H54 (cell line): ENCODE measurements at regions not wholly inside any gene's neighbourhood (a gene's known extent, or its start where the extent isn't known, plus 50 kb on each side); places are given as distances from the start of the nearest gene placed in this dataset.
"Not testable (repeated sequence)": the region's sequence is repeated elsewhere in the genome, so short reads cannot be mapped to it uniquely, and the experiment has no call there.

ENCODE experiments used
- DNase-seq: peaks from one replicate; pipeline ENCODE4 v3.0.0; 2011; ENCODE audit warnings: low spot score, mixed read lengths; ENCODE audit not compliant: insufficient read length
- FAIRE-seq: peaks from 3 replicates; lab custom pipeline; 2011; peaks lifted over from hg19 to GRCh38; lab: Jason Lieb, UNC
- POLR2A ChIP-seq: IDR thresholded peaks from 2 replicates; pipeline ENCODE4 v1.6.1; 2011; ENCODE audit warnings: low read depth, mild to moderate bottlenecking, low read length

DNA sequence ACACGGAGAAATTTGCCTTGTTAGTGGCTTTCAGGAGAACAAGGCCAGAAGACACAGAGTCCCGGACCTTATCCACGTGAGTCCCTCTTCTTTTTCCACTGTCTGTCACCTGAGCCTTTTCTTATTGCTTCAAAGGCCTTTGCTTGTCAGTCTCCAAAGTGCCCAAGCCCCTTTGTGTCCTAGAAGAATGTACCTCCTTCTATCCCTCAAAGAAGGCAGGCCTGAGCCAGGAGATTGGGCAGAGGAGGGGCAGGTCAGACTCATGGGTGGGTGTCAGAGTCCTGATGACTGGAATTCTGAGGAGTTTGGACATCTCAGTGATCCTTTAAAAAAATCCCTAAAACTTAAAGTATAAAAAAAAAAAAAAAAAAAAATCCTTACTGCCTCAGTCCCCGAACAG lies 299.6 kb upstream of the NCAM1 start:
- FAIRE-seq (no peak), DNase-seq (no peak)
- no peak for TF ChIP-seq POLR2A

DNA sequence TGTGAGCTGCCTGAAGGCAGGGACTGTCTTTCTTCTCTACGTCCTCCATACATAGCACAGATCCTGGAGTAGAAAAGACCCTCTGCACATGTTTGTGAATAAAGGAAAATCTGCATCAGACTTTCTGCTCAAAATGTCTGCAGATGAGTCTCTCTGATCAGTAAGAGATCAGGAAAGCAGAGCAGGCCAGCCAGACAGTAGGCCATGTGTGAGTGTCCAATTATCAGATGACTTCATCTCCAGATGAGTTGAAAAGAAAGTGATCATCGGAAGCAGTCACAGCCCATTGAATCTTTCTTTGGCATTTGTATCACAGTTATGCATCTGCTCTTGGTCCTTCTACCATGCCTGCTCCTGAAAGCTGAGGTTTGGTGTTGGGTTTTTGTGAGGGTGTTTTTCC lies 298.7 kb upstream of the NCAM1 start:
- DNase-seq: no peak
- no peak for FAIRE-seq
- TF ChIP-seq POLR2A: no peak

DNA sequence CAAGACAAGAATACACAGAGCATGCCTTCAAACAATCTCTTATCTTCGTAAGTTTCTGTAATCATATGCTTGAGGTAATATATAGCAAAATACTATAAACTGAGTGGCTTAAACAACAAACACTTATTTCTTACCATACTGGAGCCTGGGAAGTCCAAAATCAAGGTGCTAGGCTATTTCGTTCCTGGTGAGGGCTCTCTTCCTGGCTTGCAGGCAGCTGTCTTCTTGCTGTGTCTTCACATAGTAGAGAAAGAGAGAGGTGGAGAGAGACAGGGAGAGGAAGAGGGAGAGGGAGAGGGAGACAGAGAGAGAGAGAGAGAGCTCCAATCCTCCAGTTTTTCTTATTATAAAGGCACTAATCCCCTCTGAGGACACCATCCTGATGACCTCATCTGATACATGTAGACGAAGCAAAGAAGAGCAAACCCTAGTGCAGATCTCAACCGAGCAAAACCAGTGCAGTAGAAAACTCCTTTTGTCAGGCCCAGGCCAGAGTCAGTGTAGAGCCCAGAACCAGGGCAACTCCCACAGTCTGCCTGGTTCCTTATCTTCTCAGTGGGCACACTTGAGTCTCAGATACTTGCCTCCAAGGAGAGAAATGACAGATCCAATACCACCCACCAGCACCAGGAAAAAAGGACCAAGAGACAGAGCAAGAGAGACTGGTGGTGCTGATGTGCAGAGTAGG lies 297.1 kb upstream of the NCAM1 start:
- FAIRE-seq (no peak), DNase-seq (no peak)
- no peak for TF ChIP-seq POLR2A

DNA sequence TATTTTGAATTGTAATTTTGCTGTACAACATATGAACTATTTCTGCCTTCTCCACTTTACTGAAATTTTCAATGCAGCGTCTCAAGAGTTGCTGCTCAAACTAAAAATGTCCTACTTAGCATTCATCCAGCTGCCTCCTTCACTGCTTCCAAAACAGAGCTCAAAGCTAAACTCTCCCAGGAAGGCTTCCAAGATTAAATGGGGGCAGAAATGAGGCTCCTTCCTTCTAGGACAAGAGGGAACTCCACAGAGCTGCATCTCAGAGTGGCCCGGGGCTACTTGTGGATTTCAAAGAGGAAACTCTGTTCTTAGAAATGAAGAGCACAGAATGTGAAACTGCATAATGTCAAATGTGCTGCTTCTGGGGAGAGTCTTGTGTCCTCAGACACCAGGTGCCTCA lies 295.9 kb upstream of the NCAM1 start:
- no peak for TF ChIP-seq POLR2A
- FAIRE-seq: no peak

DNA sequence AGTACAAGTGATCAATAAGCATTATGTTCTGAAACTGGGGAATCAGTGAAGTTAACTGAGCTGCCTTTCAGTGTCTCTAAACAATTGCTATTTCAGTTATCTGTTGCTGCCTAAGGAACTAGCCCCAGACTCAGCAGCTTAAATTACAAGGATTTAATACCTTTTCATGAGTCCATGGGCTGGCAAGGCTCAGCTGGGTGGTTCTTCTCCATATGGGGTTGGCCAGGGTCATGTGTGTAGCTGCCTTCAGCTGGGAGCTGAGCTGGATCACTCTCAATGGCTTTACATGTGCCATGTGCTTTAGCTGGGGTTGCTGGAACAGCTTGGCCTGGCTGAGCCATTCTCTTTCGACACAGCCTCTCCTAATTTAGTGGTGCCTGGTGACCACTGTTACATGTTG lies 295.0 kb upstream of the NCAM1 start:
- DNase-seq (no peak), FAIRE-seq (no peak)
- TF ChIP-seq POLR2A: no peak

More for the DNA sequence above, 295.9 kb upstream of the NCAM1 start:
- no peak for DNase-seq

DNA sequence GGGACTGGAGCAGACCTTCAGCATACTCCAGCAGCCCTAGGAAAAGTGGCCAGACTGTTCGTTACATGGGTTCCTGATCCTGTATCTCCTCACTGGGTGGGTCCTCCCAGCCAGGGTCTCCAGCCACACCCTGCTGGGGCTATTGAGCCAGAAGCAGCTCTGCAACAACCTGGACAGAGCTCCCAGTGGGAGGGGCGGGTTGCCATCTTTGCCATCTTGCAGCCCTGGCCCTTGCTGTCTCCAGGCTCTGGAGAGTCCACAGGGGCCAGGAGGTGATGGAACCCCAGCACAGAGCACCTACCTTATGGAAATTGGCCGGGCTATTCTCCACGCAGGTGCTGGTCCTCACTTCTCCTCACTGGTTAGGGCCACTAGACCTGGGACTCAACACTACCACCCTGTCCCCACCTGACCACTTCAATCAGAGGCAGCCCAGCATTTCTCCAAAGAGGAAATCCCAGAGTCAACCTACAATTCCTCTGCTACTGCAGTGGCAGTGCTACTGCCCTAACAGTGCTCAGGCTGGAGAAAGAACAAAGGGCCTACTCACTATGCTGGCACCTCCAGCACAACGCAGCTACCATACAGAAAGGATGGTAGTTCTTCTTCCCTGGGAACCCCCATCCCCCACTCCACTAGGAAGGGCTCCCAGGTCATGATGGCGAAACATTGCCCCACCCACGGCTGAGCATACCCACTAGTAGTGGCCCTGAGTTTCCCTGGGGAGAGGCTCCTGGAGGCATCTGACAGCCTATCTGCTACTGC lies 290.2 kb upstream of the NCAM1 start:
- DNase-seq (no peak), FAIRE-seq (no peak)
- no peak for TF ChIP-seq POLR2A

DNA sequence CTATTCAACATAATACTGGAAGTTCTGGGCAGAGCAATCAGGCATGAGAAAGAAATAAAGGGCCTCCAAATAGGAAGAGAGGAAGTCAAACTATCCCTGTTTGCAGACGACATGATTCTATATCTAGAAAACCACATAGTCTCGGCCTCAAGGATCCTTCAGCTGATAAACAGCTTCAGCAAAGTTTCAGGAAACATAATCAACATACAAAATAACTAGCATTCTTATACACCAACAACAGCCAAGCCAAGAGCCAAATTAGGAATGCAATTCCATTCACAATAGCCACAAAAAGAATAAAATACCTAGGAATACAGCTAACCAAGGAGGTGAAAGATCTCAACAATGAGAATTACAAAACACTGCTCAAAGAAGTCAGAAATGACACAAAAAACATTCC lies 287.8 kb upstream of the NCAM1 start:
- not testable (repeated sequence) for DNase-seq, FAIRE-seq

DNA sequence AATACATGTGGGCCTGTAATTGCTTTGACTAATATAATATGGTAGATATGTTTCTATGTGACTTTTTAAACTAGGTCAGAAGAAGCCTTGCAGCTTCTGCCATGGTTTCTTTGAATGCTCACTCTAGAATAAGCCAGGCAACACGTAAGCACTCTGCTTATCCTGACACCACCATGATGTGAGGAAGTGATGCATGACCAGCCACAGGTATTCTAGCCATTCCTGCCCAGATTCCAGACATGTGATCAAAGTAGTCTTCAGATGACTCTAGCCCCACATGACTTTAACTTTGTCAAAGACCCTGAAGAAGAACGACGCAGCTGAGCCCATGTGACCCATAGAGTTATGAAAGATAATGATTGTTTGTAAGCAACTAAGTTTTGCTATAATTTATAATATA lies 276.1 kb upstream of the NCAM1 start:
- TF ChIP-seq POLR2A: no peak
- no peak for DNase-seq
- FAIRE-seq: no peak

DNA sequence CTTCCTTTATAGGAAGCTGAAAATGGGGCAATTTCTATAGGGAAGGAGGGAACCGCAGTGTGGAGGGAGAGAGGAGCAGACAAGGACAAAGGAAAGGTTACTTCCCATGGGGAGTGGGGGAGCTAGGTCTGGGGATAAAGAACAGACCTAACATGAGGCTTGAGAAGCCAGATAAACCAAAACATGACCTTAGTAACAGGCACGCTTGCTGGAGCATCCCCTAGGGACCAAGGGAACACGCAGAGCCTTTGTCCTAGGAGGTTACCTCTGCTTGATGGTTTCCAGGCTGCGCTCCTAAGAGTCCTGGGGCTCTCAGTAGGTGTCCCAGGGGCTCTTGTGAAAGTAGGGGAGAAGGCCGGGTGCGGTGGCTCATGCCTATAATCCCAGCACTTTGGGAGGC lies 271.4 kb upstream of the NCAM1 start:
- TF ChIP-seq POLR2A: no peak
- DNase-seq (no peak), FAIRE-seq (no peak)

DNA sequence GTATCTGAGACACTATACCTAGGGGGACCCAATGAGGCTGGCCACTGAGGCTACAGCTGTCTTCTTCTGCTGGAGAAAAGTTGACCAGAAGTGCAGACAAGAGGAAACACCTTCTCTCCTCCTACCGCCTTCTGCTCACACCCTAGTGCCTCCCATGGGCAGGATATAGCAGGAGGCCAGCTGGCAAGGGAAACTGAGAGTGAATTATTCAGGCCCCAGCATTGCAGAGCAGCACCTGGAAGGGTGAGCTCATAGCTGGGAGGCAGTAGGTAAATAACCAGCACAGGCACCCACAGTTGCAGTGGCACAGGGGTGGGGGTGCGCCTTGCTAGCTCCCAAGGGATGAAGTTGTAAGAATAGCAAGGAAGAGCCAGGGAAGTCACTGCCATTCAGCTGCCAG lies 267.4 kb upstream of the NCAM1 start:
- DNase-seq (no peak), FAIRE-seq (no peak)
- TF ChIP-seq POLR2A: no peak

DNA sequence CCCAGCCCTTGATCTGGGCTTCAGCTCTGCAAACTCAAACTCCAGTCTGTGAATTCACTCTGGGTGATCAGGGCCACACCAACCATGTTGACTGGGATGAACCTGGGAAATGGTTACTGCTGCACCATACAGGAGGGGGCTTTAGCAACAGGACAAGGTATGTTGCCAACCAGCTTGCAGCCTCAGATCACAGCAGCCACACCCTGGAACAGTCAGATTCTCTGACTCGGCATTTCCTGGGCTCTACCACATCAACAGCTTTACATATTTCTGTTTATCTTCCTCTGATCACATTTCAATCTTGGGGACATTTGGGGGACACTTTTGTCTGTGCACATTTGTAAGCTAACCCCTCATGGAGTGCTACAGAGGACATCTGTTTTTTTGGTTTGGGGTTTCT lies 267.0 kb upstream of the NCAM1 start:
- FAIRE-seq (no peak), DNase-seq (no peak)
- no peak for TF ChIP-seq POLR2A

DNA sequence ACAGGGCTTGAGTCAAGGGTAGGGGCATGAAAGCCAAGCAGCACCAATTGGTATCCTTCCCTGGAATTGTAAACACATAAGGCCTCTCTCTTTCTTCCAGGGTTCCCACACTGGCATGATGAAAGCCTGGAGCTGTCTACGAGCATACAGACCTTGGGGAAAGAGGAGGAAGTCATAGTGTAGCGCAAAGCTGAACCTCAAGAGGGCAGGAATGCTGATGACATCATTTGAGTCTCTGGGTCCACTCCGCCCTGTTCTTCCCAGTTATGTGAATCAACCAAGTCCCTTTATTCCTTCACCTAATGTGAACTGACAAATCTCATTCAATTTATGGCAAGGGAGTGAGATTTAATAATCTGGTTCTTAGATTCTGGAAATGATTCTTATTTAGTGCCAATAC lies 266.4 kb upstream of the NCAM1 start:
- DNase-seq: no peak
- TF ChIP-seq POLR2A: no peak
- no peak for FAIRE-seq

DNA sequence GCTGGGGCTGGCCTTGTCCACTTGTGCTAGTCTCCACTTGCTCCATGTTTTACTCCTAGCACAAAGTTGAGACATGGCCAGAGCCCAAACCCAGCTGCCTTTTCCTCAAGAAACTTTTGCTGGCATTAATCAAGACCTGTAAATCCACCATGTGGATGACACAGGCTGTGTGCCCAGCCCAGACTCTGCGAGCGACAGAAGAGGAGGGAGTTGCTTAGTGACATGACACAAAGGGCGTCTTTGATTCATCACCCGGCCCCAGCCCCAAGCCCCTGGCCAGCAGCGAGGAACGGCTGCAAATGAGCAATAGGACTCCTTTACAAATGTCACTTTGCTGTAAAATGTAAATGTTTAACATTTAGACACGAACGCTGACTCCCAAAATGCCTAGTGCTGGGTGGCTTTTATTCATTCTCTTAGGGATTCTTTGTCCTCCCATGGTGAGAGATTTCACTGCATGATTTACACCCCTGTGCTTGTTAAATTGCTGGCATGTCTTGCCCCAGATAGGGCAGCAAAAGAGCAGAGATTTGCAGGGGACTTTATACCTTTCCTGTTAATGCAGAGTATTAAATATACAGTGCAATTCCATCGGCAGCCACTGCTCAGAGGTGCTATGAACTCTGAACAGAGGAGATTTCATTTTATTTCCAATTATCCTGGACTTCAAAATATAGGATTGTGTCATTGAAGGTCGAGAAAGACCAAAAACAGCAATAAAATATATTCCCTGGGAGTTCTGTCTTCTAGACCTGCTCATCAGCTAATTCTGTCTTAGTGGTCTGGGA lies 263.6 kb upstream of the NCAM1 start:
- no peak for TF ChIP-seq POLR2A
- DNase-seq: no peak
- no peak for FAIRE-seq

DNA sequence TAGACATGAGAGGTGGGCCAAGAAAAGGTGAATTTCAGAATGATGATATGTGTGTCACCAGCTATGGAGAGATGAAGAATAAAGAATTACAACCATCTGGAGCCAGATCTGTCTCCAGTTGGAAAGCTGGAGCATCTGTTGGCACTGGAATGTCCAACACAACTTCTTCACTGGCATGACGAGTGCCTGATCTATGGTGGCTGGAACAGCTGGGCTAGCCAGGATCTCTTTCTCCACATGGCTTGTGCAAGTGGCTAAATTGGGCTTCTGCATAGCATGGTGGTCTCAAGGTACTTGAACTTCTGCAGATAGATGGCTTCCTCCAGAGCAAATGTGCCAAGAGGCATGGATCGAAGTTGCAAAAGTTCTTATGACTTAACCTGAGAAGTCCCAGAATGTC lies 256.1 kb upstream of the NCAM1 start:
- DNase-seq: no peak
- FAIRE-seq: no peak
- TF ChIP-seq POLR2A: no peak
